B cell (primary cell): ENCODE measurements at regions not wholly inside any gene's neighbourhood (a gene's known extent, or its start where the extent isn't known, plus 50 kb on each side); places are given as distances from the start of the nearest gene placed in this dataset.
"Not testable (repeated sequence)": the region's sequence is repeated elsewhere in the genome, so short reads cannot be mapped to it uniquely, and the experiment has no call there.

Source experiments
- ATAC-seq: fragments of 200-7000 bp; cut with Tn5 transposase; one replicate; pipeline ENCODE4 v1.10.0; 2021; ENCODE audit warnings: low read depth, mild to moderate bottlenecking, moderate number of reproducible peaks, moderate library complexity
- CTCF ChIA-PET: fragments of 350-600 bp; sonication (Branson Sonifier 250); formaldehyde crosslinking; loops from one replicate; lab custom pipeline; 2021; ENCODE audit warnings: antibody characterized with exemption, inconsistent platforms; lab: Charles Lee
- POLR2A ChIA-PET: fragments of 350-600 bp; sonication (Branson Sonifier 250); formaldehyde crosslinking; loops from one replicate; lab custom pipeline; 2021; ENCODE audit warnings: antibody characterized with exemption; lab: Charles Lee
- DNase-seq: peaks from one replicate; pipeline ENCODE4 v3.0.0; 2013
- H2AFZ ChIP-seq: 2 replicates; pipeline ENCODE4 v1.6.1; 2012; ENCODE audit warnings: mild to moderate bottlenecking, low read depth, low read length; ENCODE audit not compliant: insufficient read depth, poor library complexity, severe bottlenecking
- H3K27ac ChIP-seq, 2 donors: 1 replicate in 1 of 2; 2 replicates in 1 of 2; pipeline ENCODE4 v1.5.1; 2012 to 2013; ENCODE audit warnings: low read length in 2 of 2, mild to moderate bottlenecking in 2 of 2, moderate library complexity in 1 of 2
- H3K27me3 ChIP-seq, 4 experiments: fragments of 200-600 bp in 1 of 4; sonication (generic) in 1 of 4; replicated peaks in 1 of 4; 1 replicate in 2 of 4; 2 replicates in 2 of 4; pipeline versions ENCODE4 v1.6.1 to v1.7.0; 2013 to 2016; ENCODE audit warnings: low read length in 3 of 4, mild to moderate bottlenecking in 2 of 4, mixed read lengths in 1 of 4, moderate library complexity in 1 of 4; ENCODE audit not compliant: insufficient read depth in 4 of 4, control insufficient read depth in 3 of 4; ENCODE audit errors: control extremely low read depth in 1 of 4
- H3K36me3 ChIP-seq, 2 experiments: replicated peaks in 1 of 2; 1 replicate in 1 of 2; 2 replicates in 1 of 2; pipeline versions ENCODE4 v1.6.1 to v1.7.1; 2013; ENCODE audit warnings: low read length in 1 of 2; ENCODE audit not compliant: insufficient read depth in 2 of 2, control insufficient read depth in 1 of 2; ENCODE audit errors: control extremely low read depth in 1 of 2, extremely low read depth in 1 of 2
- H3K4me1 ChIP-seq, 2 donors: fragments of 200-600 bp in 1 of 2; sonication (generic) in 1 of 2; 1 replicate in 1 of 2; 2 replicates in 1 of 2; pipeline versions ENCODE4 v1.5.1 to v1.6.1; 2013 to 2017; ENCODE audit warnings: low read length in 2 of 2; ENCODE audit not compliant: control insufficient read depth in 2 of 2, insufficient read depth in 2 of 2
- H3K4me2 ChIP-seq: replicated peaks from 2 replicates; pipeline ENCODE3; 2012; ENCODE audit warnings: mild to moderate bottlenecking, low read depth, low read length; ENCODE audit not compliant: poor library complexity, severe bottlenecking
- H3K4me3 ChIP-seq, 5 experiments: fragments of 200-600 bp in 1 of 5; sonication (generic) in 1 of 5; 1 replicate in 3 of 5; 2 replicates in 2 of 5; pipeline versions ENCODE4 v1.5.1 to v1.7.0; 2011 to 2016; ENCODE audit warnings: low read length in 4 of 5, mild to moderate bottlenecking in 4 of 5, low read depth in 2 of 5, control low read depth in 1 of 5, moderate library complexity in 1 of 5; ENCODE audit not compliant: insufficient read depth in 1 of 5; ENCODE audit errors: control extremely low read depth in 1 of 5, extremely low read depth in 1 of 5
- H3K79me2 ChIP-seq: fragments of 200-600 bp; sonication (generic); one replicate; pipeline ENCODE4 v1.6.0; 2016; ENCODE audit warnings: low read length; ENCODE audit not compliant: control insufficient read depth, insufficient read depth
- H3K9ac ChIP-seq: fragments of 200-600 bp; sonication (generic); 2 replicates; pipeline ENCODE4 v1.6.1; 2017; ENCODE audit warnings: mild to moderate bottlenecking, low read length, moderate library complexity
- H3K9me3 ChIP-seq, 3 donors: one replicate each; pipeline versions ENCODE4 v1.6.1 to v1.7.1; 2013; ENCODE audit warnings: low read length in 2 of 3; ENCODE audit not compliant: control insufficient read depth in 2 of 3, insufficient read depth in 1 of 3; ENCODE audit errors: control extremely low read depth in 1 of 3
- H4K20me1 ChIP-seq: 2 replicates; pipeline ENCODE4 v1.6.0; 2012; ENCODE audit warnings: mild to moderate bottlenecking, low read length; ENCODE audit not compliant: insufficient read depth, control insufficient read depth, poor library complexity, severe bottlenecking
- H3K27ac Mint-ChIP-seq: one replicate; pipeline ENCODE4 v1.8.0; 2021; ENCODE audit warnings: mixed read lengths
- H3K27me3 Mint-ChIP-seq: one replicate; pipeline ENCODE4 v1.8.0; 2021; ENCODE audit warnings: mixed read lengths
- H3K4me1 Mint-ChIP-seq: one replicate; pipeline ENCODE4 v1.8.0; 2021; ENCODE audit warnings: mixed read lengths
- H3K4me3 Mint-ChIP-seq: one replicate; pipeline ENCODE4 v1.8.0; 2021; ENCODE audit warnings: mixed read lengths
- H3K9me3 Mint-ChIP-seq: one replicate; pipeline ENCODE4 v1.8.0; 2022; ENCODE audit warnings: mixed read lengths; ENCODE audit not compliant: insufficient read depth
- CTCF ChIP-seq: fragments of 200-600 bp; IDR thresholded peaks from one replicate; pipeline ENCODE4 v1.8.0; 2022; ENCODE audit warnings: antibody characterized with exemption, mild to moderate bottlenecking
- EZH2 ChIP-seq: IDR thresholded peaks from 2 replicates; pipeline ENCODE4 v1.6.1; 2012; ENCODE audit warnings: borderline replicate concordance, low read depth, mild to moderate bottlenecking, moderate library complexity, low read length; ENCODE audit not compliant: insufficient read depth, poor library complexity, severe bottlenecking
- WGBS: methylation state at CpG from one replicate; pipeline ENCODE4 v1.1.5; 2013; ENCODE audit warnings: missing lambda C conversion rate; ENCODE audit not compliant: insufficient coverage; 5-methylcytosine and 5-hydroxymethylcytosine counted together
- intact Hi-C: fragments of 100-400 bp; cut with micrococcal nuclease; formaldehyde crosslinking; loops from one replicate; pipeline ENCODE4 v1.10.0; 2022

- DNase-seq, result no peak
- Histone ChIP-seq H3K36me3 (no peaks in the 10 kb centered on the region), H3K9me3 (peaks cover 0 to 26% (median 2%) of the 10 kb centered on the region in 3 donors), H4K20me1 (no peaks in the 10 kb centered on the region), H3K9ac (no peak overlapping the region), H3K4me3 (no peak overlapping the region), H3K4me1 (no peaks in the 10 kb centered on the region), H3K27me3 (no peaks in the 10 kb centered on the region), H3K79me2 (no peaks in the 10 kb centered on the region), H3K4me2 (no peak overlapping the region), H3K27ac (no peak overlapping the region), H2AFZ (no peak overlapping the region)
- no peak overlapping the region for H3K27ac Mint-ChIP-seq
- POLR2A ChIA-PET, result no interaction called here
- H3K4me1 Mint-ChIP-seq, result no peaks in the 10 kb centered on the region
- H3K27me3 Mint-ChIP-seq, result no peaks in the 10 kb centered on the region
- no peak for ATAC-seq
- WGBS, result 92% methylated on average over 22 of the region's 22 CpGs
- no peaks in the 10 kb centered on the region for H3K9me3 Mint-ChIP-seq
- intact Hi-C loops, result no loop called here
- TF ChIP-seq CTCF (no peak), EZH2 (no peak)
- CTCF ChIA-PET, result no interaction called here
- H3K4me3 Mint-ChIP-seq, result no peak overlapping the region
Observed at GRCh38 chr13:64078480-64078936, 2662.9 kb upstream of the PCDH20 start.

GRCh38 chr13:64078025-64078424 is 2662.4 kb upstream of the PCDH20 start:
- no peak for DNase-seq
- H3K27me3 Mint-ChIP-seq, result no peaks in the 10 kb centered on the region
- H3K36me3 ChIP-seq, result no peaks in the 10 kb centered on the region
- ChIA-PET CTCF (no interaction called here), POLR2A (no interaction called here)
- no peak for ATAC-seq
- no peaks in the 10 kb centered on the region for H3K27me3 ChIP-seq
- H2AFZ ChIP-seq, result no peak overlapping the region
- intact Hi-C loops, result no loop called here
- H3K79me2 ChIP-seq, result no peaks in the 10 kb centered on the region
- no peaks in the 10 kb centered on the region for H3K9me3 Mint-ChIP-seq
- H3K4me3 ChIP-seq, result no peak overlapping the region
- H3K4me2 ChIP-seq, result no peak overlapping the region
- H3K4me3 Mint-ChIP-seq, result no peak overlapping the region
- no peaks in the 10 kb centered on the region for H3K4me1 Mint-ChIP-seq
- no peak overlapping the region for H3K9ac ChIP-seq
- H3K4me1 ChIP-seq, result no peaks in the 10 kb centered on the region
- TF ChIP-seq CTCF (no peak), EZH2 (no peak)
- WGBS, result 96% methylated on average over 5 of the region's 6 CpGs
- no peak overlapping the region for H3K27ac ChIP-seq
- no peaks in the 10 kb centered on the region for H4K20me1 ChIP-seq
- peaks cover 0 to 26% (median 2%) of the 10 kb centered on the region in 3 donors for H3K9me3 ChIP-seq
- H3K27ac Mint-ChIP-seq, result no peak overlapping the region

DNA sequence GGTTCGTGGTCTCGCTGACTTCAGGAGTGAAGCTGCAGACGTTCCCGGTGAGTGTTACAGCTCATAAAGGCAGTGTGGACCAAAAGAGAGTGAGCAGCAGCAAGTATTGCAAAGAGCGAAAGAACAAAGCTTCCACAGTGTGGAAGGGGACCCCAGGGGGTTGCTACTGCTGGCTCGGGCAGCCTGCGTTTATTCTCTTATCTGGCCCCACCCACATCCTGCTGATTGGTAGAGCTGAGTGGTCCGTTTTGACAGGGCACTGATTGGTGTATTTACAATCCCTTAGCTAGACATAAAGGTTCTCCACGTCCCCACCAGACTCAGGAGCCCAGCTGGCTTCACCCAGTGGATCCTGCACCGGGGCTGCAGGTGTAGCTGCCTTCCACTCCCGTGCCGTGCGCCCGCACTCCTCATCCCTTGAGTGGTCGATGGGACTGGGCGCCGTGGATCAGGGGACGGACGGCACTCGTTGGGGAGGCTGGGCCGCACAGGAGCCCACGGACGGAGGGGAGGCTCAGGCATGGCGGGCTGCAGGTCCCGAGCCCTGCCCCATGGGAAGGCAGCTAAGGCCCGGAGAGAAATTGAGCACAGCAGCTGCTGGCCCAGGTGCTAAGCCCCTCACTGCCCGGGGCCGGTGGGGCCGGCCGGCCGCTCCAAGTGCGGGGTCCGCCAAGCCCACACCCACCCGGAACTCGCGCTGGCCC is 2661.6 kb upstream of the PCDH20 start:
- H3K27me3 Mint-ChIP-seq, intact Hi-C loops, CTCF ChIA-PET, H3K27ac ChIP-seq, H3K4me1 Mint-ChIP-seq, H4K20me1 ChIP-seq, H3K9ac ChIP-seq, H3K4me2 ChIP-seq, ATAC-seq, H3K27ac Mint-ChIP-seq, H3K4me1 ChIP-seq, POLR2A ChIA-PET, H3K9me3 Mint-ChIP-seq, H2AFZ ChIP-seq, H3K27me3 ChIP-seq, H3K4me3 ChIP-seq, DNase-seq, H3K4me3 Mint-ChIP-seq, H3K36me3 ChIP-seq, H3K79me2 ChIP-seq: not testable (repeated sequence)
- peaks cover 0 to 26% (median 0%) of the 10 kb centered on the region in 3 donors for H3K9me3 ChIP-seq
- 94% methylated on average over 33 of the region's 36 CpGs for WGBS
